ENCODE measurements at regions not wholly inside any gene's neighbourhood (a gene's known extent, or its start where the extent isn't known, plus 50 kb on each side); places are given as distances from the start of the nearest gene placed in this dataset.

- DNase-seq: no peak
These were observed 213.3 kb downstream of the TENT4A start for GRCh38 chr5:6926491-6927038.

DNA sequence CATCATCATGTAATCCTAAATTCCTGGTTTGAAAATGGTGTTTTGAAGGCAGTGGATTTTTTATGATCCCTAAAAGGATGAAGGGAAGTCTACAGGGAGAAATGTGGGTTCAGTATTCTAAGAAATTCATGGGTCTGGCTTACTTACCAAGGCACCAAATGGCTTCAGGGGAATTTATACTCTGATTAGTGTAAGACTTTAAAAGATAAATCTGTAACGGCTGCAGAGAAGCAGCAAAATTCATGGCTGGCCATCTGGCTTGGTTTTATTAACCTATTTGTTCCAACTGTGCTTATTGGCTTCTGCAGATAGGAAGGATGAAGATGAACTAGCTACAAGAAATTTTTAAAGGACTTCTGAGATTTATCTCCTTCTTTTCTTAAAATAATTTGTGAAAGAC, 222.8 kb downstream of the TENT4A start:
- DNase-seq: no peak

GRCh38 chr5:6937677-6938076, 224.4 kb downstream of the TENT4A start:
- DNase-seq: no peak

- DNase-seq: no peak
These were observed 228.4 kb downstream of the TENT4A start for GRCh38 chr5:6941631-6942030.

DNA sequence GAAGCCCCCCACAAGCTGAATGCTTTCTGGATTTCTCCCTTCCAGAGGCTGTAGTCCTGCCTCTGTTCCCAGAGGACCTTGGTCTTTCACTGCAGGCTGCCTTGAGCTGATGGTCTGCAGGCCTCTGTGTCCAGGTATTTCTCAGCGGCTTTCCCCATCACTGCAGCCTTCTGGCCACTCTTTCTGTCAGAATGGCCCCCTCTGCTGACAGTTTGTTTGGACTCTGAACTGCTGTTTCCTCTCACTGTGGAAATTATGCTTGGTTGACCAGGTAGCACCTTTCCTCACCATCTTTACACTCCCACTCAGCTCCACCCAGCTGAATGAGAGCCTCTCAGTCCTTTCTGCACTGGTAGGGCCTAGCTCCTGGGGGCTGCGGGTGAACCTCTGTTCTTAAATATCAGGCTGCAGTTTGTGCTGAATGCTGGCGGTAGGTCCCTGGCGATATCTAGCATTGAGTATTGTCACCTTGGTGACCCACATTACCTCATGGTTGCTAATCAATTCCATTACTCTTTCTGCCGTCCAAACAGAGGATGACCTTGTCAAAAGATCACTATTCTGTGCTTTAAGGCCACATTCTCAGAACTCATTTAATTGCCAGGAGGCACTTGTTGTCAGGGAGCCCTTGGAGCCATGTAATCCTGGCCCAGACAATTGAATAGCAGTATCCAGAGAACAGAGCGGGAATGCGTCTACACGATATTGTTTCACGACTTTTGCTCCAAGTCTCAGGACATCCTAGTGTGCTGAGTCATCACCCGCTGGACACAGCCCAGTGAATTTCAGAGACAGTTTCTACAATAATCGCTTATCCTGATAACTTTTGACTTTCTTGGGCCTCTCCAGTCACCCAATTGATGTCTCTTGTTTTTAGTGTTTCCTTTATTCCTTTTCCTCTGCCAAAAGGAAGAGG, 230.2 kb downstream of the TENT4A start:
- no peak for DNase-seq

GRCh38 chr5:6948562-6948961, 235.3 kb downstream of the TENT4A start:
- no peak for DNase-seq

DNA sequence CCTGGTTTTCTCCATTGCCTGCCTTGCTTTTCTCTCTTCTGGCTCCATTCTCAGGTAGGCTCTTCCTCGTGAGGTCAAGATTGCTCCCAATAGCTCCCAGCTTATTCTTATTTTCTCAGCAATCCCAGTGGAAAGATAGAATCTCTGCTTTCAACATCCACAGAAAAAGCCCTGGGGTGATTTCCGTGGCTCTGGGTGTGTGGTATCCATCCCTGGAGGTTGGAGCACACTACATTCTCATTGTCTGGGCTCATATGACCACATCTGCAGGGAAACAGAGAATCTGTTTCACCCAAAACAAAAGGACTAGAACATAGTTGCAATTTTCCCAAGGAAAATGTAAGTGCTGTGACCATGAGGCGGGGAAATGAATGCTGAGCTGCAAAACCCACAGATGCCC, 236.0 kb downstream of the TENT4A start:
- no peak for DNase-seq

DNA sequence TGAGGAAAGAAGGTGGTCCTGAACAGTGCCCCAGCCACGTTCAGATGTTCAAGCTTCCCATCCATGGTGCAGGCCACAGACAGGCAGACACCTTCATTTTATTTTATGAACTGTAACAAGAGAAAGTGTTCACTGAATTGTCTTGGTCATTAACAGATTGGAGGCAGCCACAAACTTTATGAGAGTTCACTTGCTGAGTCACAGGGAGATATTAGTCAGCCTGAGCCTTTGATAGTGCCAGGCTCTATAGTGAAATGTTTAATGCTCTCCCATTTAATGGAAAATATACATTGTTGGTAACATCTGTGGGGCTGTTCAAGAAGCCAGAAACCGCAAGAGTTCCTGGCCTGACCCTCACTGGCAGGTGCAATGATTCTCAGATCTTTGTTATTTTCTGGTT, 237.0 kb downstream of the TENT4A start:
- no peak for DNase-seq

DNA sequence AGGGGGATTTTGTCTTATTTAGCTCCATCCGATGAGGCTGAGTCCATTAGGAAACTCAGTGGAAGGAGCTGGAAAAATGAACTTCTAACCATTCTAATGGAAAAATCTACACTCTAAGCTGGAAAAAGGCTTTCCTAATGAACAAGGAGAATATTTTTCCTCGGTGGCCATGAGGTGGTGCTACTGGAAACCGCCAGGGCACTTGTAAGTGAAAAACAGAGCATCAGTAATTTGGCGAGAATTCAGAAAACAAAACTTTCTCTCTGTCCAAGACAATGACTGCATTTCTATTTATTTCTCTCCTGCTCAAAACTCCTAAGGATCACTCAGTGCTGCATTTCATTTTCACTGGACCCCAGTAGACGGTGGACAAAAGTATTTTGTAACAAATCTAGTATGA, 237.6 kb downstream of the TENT4A start:
- no peak for DNase-seq

- no peak for DNase-seq
These were observed 247.9 kb downstream of the TENT4A start for GRCh38 chr5:6961123-6961522.

DNA sequence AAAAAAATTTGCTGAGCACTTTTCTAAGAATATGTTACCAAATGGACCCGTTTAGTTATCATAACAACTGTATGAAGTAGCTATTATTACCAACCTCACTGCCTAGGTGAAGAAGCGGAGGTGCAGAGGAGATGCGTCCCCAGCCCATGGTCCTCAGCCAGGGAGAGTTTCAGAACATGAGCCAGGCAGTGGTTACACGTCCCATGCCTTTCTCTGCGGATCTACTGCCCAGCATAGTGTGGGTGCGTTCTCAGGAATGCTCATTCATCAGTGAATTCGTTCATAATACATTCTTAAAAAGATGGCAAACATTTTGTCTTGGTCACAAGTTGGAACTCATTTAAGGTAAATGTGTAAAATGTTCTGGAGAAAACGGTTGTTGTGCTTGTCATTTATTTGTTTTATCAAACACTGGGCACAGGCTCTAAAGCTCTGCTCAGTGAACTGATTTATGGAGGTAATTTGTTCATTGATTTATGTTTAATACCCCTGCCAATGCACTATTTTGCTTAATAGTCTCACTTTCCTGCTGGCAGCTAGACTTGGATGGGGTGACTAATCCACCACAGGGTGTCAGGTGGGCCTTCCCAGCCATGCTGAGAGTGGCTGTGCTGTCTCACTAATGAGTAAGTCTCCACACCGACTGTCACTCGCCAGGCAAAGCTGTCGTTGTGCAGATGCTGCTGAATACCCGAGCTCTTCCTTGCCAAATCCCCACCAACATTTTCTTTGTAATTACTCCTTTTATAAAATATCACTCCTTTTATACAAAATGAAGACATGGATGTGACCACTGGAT, 248.8 kb downstream of the TENT4A start:
- no peak for DNase-seq

GRCh38 chr5:6976971-6977370, 263.7 kb downstream of the TENT4A start:
- DNase-seq: no peak

GRCh38 chr5:6979061-6979460, 265.8 kb downstream of the TENT4A start:
- DNase-seq: no peak

DNA sequence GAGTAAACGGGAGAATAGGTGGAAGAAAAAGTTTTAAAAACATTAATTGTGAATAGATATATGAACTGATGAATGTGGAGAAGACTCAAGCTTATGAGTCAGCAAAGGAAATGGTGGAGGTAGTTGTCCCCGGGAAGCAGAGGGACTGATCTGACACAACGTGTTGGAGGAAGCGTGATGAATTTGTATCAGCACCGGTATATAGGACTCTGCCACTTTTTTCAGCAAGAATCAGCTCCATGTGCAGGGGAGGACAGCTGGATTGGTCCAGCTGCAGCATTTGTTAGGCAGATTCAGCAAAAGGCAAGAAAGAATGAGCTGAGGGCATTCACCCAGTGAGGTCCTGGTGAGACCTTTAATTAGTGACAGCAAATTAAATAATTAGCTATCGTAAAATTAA, 276.0 kb downstream of the TENT4A start:
- no peak for DNase-seq

DNA sequence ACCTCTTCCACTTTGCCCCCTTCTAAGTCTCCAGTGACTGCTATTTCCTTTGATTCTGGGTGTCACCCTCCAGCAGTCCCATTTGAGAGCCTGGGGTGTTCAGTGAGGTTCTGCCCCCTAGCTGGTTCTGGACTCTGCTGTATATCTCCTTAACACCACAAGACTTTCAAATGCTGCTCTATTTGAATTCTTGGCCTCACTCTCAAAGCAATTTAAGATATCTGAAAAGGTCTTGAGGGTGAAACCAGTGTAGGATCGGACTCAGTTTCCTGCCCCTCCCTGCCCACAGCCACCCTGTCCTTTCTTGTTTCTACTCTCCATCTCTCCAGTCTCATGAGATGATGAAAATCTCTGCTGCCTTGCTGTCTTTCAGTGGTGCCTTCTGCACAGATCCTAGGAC, 280.9 kb downstream of the TENT4A start:
- no peak for DNase-seq

GRCh38 chr5:6995115-6995514, 281.9 kb downstream of the TENT4A start:
- no peak for DNase-seq

- no peak for DNase-seq
These were observed 287.1 kb downstream of the TENT4A start for GRCh38 chr5:7000310-7000709.

DNA sequence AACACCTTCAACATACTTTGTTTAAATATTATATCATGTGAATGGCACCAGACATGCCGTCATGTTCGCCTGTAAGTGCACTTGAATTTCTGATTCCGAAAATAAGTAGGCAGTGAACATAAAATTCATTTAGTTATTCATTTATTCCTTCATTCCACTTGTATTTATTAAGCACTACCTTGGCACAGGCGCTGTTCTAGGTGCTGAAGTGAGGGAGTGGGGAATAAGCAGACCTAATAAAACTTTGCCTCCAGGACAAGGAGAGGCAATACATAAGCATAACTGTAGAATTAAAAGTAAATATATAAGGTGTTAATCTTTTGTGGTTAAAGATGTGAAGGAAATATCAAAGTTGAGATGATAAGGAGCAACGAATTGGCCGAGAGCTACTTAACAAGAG, 297.4 kb downstream of the TENT4A start:
- DNase-seq: no peak

DNA sequence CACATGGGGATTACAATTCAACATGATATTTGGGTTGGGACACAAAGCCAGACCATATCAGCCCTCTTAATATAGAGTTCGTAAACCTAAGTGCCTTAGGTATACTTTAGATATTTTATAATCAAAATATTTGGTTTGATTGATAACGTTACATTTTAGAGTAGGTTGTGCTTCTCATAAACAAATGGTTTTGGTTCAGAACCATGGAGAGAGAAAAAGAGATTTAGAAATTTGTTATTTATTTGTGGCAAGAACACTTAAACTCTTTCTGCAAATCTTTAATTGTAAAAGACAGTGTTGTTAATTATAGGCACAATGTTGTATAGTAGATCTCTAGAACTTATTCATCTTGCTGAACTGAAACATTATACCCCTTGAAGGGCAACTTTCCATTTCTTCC, 298.8 kb downstream of the TENT4A start:
- no peak for DNase-seq

GRCh38 chr5:7014611-7015010, 301.4 kb downstream of the TENT4A start:
- DNase-seq: no peak

DNA sequence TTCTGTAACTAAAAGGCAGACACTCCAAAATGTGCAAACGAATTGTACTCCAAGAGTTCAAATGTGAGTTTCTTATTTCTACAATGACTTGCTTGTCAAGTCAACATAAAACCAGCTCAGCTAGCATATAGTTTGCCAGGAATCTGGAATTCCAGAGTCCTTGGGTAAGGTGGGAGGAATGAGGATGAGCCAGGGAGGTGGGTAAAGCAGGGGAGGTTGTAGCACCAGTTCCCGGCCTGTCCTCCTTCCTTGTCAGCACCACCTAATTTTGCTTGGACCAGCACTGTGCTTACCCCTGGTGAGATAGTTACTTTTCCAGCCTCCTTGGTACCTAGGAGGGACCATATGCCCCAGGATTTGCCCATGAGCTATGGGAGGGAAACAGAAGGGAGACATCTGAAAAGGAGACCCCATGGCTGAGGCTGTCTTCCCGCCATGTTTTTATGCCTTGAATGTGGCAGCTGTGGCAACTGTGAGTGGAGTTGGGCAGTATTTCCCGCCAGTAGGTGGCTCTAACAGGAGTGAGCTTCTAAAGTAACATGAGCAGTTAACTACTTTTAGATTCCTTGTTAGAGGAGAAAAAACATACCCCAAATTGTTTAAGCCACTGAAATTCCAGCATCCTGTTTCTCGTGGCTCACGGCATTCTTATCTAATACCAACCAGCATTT, 302.5 kb downstream of the TENT4A start:
- no peak for DNase-seq

DNA sequence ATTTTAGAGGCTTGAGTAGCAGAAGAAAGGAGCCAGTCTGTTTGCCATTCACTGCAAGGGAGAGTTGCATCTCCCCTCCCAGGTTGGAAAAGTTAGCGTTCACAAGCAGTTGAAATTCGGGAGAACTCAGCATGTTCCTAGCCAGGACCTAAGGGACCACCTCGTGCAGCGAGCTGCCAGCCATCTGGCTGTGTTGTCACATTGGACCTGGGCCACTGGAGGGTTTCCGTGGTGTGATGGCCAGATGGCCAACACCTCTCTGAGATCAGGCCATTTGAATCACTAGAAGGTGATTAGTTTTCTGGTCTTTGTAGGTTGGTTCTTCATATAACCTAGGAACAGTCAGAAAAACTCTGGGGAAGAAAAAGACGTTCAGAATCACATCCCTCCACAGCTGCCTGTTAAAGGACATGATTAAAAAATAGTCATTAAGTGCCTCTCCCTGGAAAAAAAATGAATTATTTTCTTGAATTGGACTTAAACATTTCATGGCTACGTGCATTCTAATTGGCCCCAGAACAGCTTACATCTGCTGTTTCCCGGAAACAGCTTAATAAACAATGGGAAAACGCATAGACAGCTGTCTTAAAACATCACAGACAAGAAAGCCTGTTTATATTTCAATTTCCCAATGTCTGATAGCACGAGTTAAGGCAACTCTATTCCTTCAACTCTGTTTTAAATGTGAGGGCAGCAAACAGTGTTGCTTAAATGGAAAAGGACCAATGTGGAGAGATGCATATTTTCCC, 303.9 kb downstream of the TENT4A start:
- no peak for DNase-seq

- no peak for DNase-seq
These were observed 305.0 kb downstream of the TENT4A start for GRCh38 chr5:7018198-7018597.
